ENCODE measurements at regions not wholly inside any gene's neighbourhood (a gene's known extent, or its start where the extent isn't known, plus 50 kb on each side); places are given as distances from the start of the nearest gene placed in this dataset.

GRCh38 chr6:14444295-14444972 is 326.9 kb downstream of the CD83 start (continued):
- TF ChIP-seq NKRF (conservative IDR thresholded peaks at IDR 0.05) (no peak), MAX (IDR thresholded peaks at IDR 0.05; ENCODE audit: low read depth, low read length) (no peak), BCLAF1 (IDR thresholded peaks at IDR 0.05) (no peak), CTCF (IDR thresholded peaks at IDR 0.05 in 2 of 3, conservative IDR thresholded peaks at IDR 0.05 in 1 of 3; ENCODE audit: control insufficient read depth in 2 of 3, extremely low read depth in 1 of 3, insufficient read depth in 1 of 3, low read depth in 3 of 3, low read length in 3 of 3) (no peak), SKIL (IDR thresholded peaks at IDR 0.05; ENCODE audit: low read depth, poor library complexity, severe bottlenecking) (no peak), PRDM15 (CRISPR knock-in tag; IDR thresholded peaks at IDR 0.05) (no peak)

Data from GM12878 (cell line).